ENCODE measurements at regions not wholly inside any gene's neighbourhood (a gene's known extent, or its start where the extent isn't known, plus 50 kb on each side); places are given as distances from the start of the nearest gene placed in this dataset.

GRCh38 chr1:182149411-182149965 lies 88.0 kb upstream of the ZNF648 start:
- no peak for DNase-seq (ENCODE audit: low read depth, low spot score)
- H3K36me3 Mint-ChIP-seq (ENCODE audit: low read depth): no peaks in the 10 kb centered on the region
- no peak overlapping the region for H3K4me3 Mint-ChIP-seq
- no peaks in the 10 kb centered on the region for H3K27me3 Mint-ChIP-seq (ENCODE audit: low read depth)
- H3K27ac Mint-ChIP-seq (ENCODE audit: unreplicated experiment): peak overlapping the region; percentile 39
- peaks cover 22% of the 10 kb centered on the region for H3K4me1 Mint-ChIP-seq
- TF ChIP-seq CTCF (conservative IDR thresholded peaks at IDR 0.05): no peak
- peaks cover 2% of the 10 kb centered on the region for H3K9me3 Mint-ChIP-seq

GRCh38 chr1:182147951-182148350 lies 86.4 kb upstream of the ZNF648 start:
- Mint-ChIP-seq H3K27ac (ENCODE audit: unreplicated experiment) (no peak overlapping the region), H3K27me3 (ENCODE audit: low read depth) (no peaks in the 10 kb centered on the region), H3K4me1 (peaks cover 37% of the 10 kb centered on the region), H3K36me3 (ENCODE audit: low read depth) (no peaks in the 10 kb centered on the region), H3K9me3 (peaks cover 2% of the 10 kb centered on the region), H3K4me3 (no peak overlapping the region)
- no peak for TF ChIP-seq CTCF (conservative IDR thresholded peaks at IDR 0.05)
- no peak for DNase-seq (ENCODE audit: low read depth, low spot score)

GRCh38 chr1:182147136-182147820 lies 85.8 kb upstream of the ZNF648 start:
- peaks cover 2% of the 10 kb centered on the region for H3K9me3 Mint-ChIP-seq

GRCh38 chr1:182146286-182146685 lies 84.8 kb upstream of the ZNF648 start:
- peaks cover 1% of the 10 kb centered on the region for H3K9me3 Mint-ChIP-seq

More at GRCh38 chr1:182147136-182147820, 85.8 kb upstream of the ZNF648 start:
- H3K36me3 Mint-ChIP-seq (ENCODE audit: low read depth): no peaks in the 10 kb centered on the region
- H3K4me1 Mint-ChIP-seq: peaks cover 39% of the 10 kb centered on the region
- no peak for DNase-seq (ENCODE audit: low read depth, low spot score)
- no peak overlapping the region for H3K4me3 Mint-ChIP-seq
- no peak overlapping the region for H3K27ac Mint-ChIP-seq (ENCODE audit: unreplicated experiment)
- H3K27me3 Mint-ChIP-seq (ENCODE audit: low read depth): no peaks in the 10 kb centered on the region
- TF ChIP-seq CTCF (conservative IDR thresholded peaks at IDR 0.05): no peak

GRCh38 chr1:182145441-182145840 lies 83.9 kb upstream of the ZNF648 start:
- no peak for TF ChIP-seq CTCF (conservative IDR thresholded peaks at IDR 0.05)
- H3K4me3 Mint-ChIP-seq: no peak overlapping the region
- no peaks in the 10 kb centered on the region for H3K27me3 Mint-ChIP-seq (ENCODE audit: low read depth)
- H3K36me3 Mint-ChIP-seq (ENCODE audit: low read depth): no peaks in the 10 kb centered on the region
- H3K4me1 Mint-ChIP-seq: peaks cover 39% of the 10 kb centered on the region
- peak overlapping the region; percentile 3 for H3K27ac Mint-ChIP-seq (ENCODE audit: unreplicated experiment)
- DNase-seq (ENCODE audit: low read depth, low spot score): no peak
- H3K9me3 Mint-ChIP-seq: no peaks in the 10 kb centered on the region

More at GRCh38 chr1:182146286-182146685, 84.8 kb upstream of the ZNF648 start:
- no peak for TF ChIP-seq CTCF (conservative IDR thresholded peaks at IDR 0.05)
- Mint-ChIP-seq H3K4me3 (no peak overlapping the region), H3K36me3 (ENCODE audit: low read depth) (no peaks in the 10 kb centered on the region), H3K27me3 (ENCODE audit: low read depth) (no peaks in the 10 kb centered on the region), H3K4me1 (peaks cover 39% of the 10 kb centered on the region), H3K27ac (ENCODE audit: unreplicated experiment) (peak overlapping the region; percentile 39)
- DNase-seq (ENCODE audit: low read depth, low spot score): no peak

Measured in neural crest cell (in vitro differentiated cells).